Stimulated activated CD4-positive, alpha-beta T cell treated with anti-CD3 and anti-CD28 coated beads, Interleukin-1b, Interleukin-23, amount 100 ng/mL, for 24 hours (primary cell): ENCODE measurements at regions not wholly inside any gene's neighbourhood (a gene's known extent, or its start where the extent isn't known, plus 50 kb on each side); places are given as distances from the start of the nearest gene placed in this dataset.
"Not testable (repeated sequence)": the region's sequence is repeated elsewhere in the genome, so short reads cannot be mapped to it uniquely, and the experiment has no call there.

ENCODE experiments used
- DNase-seq, 4 experiments: peaks; one replicate each; pipeline ENCODE4 v3.0.0-alpha.2; 2020; ENCODE audit warnings: low read depth in 4 of 4, low spot score in 1 of 4

DNA sequence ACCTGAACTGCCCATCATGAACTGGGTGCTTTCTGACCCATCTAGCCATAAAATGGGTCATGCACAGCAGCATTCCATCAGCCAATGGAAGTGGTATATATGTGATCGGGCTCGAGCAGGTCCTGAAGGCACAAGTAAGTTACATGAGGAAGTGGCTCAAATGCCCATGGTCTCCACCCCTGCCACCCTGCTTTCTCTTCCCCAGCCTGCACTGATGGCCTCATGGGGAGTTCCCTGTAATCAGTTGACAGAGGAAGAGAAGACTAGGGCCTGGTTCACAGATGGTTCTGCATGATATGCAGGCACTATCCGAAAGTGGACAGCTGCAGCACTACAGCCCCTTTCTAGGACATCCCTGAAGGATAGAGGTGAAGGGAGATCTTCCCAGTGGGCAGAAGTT lies 209.9 kb upstream of the HES1 start:
- not testable (repeated sequence) for DNase-seq

DNA sequence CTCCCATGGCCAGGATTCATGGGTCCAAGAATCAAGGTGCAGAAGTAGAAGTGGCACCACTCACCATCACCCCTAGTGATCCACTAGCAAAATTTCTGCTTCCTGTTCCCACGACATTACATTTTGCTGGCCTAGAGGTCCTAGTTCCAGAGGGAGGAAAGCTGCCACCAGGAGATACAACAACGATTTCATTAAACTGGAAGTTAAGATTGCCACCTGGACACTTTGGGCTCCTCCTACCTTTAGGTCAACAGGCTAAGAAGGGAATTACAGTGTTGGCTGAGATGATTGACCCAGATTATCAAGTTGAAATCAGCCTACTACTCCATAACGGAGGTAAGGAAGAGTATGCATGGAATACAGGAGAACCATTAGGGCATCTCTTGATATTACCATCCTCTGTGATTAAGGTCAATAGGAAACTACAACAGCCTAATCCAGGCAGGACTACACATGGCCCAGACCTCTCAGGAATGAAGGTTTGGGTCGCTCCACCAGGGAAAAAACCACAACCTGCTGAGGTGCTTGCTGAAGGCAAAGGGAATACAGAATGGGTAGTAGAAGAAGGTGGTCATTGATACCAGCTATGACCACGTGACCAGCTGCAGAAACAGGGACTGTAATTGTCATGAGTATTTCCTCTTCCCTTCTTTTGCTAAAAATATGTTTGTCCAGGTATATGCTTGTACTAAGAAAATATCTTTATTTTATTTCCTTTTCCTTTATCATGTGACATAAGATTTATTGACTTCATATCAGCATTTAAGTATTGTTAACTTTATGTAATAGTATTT lies 208.3 kb upstream of the HES1 start:
- DNase-seq: not testable (repeated sequence)

DNA sequence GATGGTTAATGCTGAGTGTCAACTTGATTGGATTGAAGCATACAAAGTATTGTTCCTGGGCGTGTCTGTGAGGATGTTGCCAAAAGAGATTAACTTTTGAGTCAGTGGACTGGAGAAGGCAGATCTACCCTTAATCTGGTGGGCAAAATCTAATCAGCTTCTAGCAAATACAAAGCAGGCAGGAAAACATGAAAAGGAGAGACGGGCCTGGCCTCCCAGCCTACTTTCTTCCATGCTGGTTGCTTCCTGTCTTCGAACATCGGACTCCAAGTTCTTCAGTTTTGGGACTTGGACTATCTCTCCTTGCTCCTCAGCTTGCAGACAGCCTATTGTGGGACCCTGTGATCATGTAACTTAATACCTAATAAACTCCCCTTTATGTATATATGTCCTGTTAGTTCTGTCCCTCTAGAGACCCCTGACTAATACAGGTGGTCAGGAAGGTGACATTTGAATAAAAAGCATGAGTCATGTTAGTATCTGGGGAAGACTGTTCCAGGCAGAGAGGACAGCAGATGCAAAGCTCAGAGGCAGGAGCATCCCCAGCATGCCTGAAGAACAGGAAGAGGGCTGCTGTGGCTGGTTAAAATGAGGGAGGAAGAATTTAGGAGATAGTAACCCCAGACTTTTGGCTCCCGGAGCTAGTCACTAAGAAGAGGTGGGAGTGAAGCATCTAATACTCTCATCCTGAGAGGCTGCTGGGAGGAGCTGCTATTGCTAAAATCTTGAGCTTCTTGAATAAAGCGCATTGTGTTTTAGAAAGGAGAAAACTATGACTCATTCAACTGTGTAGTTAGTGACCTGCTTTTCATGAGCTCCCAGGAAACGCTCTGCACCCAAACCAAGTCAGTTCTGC lies 207.4 kb upstream of the HES1 start:
- no peak for DNase-seq

DNA sequence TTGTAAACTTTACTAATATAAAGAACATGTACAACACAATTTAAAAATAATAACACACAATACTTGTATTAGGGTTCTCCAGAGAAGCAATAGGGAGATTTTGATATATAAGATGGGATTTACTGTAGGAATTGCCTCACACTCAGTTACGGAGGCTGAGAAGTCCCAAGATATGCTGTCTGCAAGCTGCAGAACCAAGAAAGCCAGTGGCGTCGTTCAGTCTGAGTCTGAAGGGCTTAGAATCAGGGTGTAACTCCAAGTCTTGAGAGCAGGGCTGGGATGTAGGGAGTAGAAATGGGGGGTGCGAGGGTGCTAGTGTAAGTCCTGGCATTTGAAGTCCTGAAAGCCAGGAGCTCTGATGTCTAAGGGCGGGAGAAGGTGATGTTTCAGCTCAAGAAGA lies 206.6 kb upstream of the HES1 start:
- DNase-seq: no peak

DNA sequence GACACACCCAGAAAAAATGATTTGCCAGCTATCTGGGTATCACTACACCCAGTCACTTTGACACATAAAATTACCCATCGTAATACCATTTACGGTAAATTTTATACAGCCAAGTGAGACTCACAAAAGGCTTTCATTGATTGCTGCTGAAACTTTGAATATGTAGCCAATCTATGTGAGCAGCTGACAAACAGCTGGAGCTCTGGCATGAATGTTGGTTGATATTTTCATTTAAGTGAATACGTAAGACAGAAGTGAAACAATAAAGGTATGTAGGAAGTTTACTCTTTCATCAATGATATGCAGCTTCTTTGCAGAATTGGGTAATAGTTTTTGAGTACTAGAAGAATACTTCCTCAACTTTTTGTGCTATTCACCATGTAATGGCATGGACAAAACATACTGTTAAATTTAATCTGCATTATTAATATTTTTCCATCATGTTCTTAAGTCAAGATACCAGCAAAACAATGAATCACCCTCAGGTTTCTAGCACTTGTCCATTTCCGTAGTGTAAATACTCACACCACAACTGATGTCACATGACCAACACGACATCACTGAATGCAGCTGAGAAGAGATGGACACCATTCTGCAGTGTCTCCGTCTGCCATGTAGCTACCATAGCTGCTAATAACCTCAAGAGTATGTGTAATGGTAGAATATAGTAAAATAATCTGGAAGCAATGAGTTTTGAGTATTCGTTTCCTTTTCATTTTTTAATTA lies 205.9 kb upstream of the HES1 start:
- no peak for DNase-seq

DNA sequence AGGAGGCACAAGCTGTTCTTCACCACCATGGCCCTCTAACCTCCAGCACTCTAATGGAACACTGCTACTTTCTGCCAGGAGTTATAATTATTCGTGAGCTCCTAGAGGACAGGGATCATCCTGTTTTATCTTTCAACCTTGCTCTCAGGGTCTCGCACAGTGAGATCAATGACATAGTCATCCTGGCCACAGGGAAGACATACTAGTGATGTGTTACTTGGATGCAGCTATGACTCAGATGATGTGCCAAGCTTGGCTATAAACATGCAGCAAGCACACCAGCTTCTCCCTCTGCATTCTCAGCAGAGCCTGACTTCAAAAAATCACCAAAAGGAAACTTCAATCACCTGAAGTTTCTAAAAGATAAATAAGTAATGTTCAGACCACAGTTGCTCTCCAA lies 203.8 kb upstream of the HES1 start:
- DNase-seq: no peak

DNA sequence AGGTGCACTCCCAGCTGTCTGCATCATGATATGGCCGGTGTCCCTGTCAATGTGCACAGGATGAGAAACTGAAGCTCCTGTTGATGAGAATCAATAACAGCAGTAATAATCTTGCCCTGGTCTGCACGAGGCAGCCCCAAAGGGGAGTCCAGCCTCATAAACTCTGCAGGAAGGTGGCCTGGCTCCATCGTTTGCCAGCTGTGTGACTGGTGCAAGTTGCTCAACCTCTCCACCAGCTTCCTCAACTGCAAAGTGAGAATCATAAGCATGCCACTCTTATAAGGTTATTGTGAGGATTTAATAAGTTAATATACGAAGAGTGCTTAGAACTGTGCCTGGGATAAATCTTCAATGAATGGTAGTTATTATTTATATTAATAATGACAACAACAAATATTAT lies 203.4 kb upstream of the HES1 start:
- no peak for DNase-seq

DNA sequence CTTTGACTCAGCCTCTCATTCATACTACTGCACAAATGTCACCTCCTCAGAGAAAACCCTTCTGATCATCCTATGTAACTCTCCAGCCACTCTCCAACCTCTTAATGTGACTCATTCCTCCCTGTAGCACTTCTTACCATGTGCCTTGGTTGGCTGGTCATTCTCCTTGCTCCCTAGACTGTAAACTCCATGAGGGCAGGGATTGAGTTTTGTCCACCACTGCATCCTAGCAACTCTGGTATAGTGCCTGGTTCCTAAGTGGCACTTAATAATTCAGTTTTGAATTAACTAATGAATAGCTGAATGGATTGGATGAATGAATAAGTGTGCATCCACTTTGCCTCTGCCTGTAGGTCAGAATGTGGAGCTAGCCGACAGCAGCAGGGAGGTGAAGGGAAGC lies 202.5 kb upstream of the HES1 start:
- DNase-seq: no peak

DNA sequence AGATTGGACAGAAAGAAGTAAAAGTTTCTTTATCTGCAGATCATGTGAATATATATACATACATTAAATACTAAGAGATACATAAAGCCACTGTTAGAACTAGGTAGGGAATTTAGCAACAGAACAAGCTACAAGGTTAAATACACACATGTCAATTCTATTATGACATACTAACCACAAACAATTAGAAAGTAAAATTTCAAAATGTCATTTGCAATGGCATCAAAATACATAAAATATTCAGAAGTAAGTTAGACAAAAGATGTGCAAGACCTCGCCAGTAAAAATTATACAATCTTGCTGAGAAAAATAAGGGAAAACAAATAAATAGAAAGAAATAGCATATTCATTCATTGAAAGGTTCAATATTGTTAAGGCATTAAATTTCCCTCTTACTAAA lies 200.0 kb upstream of the HES1 start:
- DNase-seq: no peak

DNA sequence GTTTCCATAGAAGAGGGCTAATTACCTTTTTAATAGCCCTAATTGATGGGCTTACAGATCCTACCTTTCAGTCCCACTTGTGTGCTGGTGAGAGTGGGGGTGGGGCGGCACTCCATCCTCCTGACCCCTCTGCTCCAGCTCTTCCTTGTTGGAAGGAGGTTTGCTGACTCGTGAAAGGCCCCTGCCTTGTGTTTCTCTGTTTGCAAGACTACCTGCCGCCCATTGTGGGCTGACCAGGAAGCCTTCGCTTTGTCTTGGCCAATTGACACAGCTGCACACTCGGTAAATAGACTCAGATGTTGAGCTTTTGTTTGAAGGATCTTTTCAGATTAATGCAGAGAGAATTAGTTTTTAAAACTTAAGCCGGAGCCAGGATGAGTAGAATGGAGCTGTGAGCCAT lies 197.3 kb upstream of the HES1 start:
- no peak for DNase-seq

DNA sequence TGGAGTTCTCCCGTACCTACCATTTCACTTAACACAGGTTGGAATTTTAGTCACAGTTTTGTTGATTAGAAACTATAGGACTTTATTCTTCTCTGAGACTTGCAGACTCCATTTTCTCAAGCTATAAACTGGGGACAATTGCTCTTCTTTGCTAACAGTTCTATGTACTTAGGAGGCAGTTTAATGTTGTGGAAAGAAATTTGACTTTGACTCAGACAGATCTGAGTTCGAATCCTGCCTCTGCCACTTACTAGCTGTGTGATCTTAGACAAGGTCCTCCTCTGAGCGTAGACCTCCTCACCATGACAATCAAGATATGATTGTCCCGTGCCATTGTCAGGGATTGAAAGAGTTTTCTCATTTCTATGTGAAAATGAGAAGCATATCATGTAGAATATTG lies 196.4 kb upstream of the HES1 start:
- DNase-seq: no peak

DNA sequence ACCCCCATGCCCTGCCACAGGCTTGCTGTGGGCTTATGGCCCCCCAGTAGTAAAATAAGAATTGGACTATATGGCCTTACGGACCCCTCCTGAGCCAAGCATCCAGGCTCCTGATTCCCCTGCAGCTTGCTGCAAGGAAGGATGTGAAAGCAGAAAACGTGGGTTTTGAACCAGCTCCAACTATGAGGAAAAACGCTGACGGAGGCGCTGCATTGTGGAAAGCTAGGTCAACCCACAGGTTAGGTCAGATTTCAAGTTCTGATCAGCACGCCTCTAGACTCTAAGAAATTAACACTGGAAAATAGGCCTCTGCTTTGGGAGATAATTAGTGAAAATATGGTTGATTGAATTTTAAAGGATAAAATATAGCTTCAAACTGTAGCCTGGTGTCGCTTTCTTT lies 195.4 kb upstream of the HES1 start:
- DNase-seq: no peak

DNA sequence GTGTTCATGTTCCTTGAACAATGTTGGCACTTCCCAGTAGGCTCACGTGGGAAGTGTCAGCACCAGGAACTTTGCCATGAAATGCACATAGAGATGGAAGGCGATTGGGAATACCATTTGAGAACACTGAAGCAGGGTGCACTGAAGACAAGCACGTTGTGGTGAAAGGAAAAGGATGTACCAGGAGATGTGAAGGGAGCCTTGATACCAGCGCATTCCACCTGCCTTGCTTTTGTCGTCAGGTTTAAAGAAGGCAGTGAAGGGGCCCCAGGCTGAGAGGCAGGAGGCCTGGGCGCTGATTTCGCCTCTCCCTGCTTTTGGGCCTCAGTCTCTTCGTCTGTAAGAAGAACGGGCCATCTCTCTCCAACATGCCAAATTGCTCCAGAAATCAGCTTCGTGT lies 194.5 kb upstream of the HES1 start:
- no peak for DNase-seq

DNA sequence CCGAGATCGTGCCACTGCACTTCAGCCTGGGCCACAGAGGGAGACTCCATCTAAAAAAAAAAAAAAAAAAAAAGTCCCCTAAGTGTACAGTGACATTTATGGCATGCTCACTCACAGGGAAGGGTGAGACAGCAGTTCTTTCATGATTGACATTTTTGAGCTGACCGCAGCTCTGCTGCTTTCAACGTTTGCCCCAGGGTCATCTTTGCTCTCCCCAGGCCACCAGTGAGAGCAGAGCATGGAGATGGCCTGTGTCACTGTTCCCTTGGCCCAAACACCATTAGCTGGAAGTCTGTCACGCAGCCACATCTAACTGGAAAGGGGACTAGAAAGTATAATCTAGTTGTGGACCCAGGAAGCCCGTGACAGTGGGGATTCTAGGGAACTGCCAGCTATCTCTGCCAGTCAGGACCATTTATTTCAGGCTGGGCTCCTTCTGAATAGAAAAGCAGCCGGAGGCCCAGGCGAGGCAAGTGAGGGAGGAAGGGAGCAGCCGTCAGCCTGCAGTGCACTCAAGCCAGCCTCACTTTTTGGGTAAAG lies 193.4 kb upstream of the HES1 start:
- DNase-seq: no peak

DNA sequence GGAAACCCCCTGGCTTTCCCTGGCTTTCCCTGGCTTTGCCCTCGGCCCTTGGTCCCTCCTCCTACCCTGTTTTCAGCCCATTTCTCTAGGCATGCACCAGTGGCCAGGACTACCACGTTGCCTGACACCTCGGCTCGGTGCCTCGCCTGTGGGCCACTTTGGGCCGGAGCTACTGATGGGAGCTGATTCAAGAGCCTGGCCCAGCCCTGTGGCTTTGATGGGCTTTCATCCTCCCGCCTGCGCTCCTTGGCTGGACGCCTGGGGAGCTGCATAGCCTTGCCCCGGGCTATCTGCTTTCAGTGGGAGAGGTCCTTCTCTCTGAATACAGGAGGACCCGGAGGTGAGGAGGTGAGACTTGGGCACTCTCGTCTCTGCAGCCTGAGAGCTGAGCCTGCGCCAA lies 192.7 kb upstream of the HES1 start:
- no peak for DNase-seq

DNA sequence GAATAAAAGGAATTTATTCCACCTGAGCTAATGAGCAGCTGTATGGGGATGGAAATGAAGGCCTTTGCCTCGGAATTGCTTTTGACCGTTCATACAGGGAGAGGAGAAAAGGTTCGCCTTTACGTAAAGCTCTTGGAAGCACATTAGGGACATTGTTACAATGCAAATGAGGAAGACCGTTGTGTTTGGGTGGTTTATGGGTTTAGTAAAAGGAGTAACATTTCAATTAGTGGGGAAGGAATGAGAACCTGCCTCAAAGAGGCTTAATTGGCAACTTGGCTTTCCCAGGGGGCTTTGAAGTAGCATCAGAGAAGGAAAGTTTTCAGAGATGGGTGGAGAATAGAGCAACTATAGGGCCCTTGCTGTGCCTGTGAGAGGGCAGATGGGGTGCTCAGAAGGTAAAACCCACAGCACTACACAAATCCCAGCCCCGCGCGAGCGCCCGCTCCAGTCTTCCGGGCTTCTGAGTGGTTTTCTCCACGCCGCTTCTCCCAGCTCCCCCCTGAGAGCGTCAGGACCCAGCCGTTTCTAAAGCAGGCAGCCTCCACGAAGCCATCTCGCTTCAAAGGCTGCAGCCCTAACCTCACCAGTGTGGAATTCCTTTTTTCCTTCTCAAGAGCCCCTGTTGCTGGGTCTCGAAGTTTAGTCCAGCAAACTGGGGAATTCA lies 192.0 kb upstream of the HES1 start:
- no peak for DNase-seq

DNA sequence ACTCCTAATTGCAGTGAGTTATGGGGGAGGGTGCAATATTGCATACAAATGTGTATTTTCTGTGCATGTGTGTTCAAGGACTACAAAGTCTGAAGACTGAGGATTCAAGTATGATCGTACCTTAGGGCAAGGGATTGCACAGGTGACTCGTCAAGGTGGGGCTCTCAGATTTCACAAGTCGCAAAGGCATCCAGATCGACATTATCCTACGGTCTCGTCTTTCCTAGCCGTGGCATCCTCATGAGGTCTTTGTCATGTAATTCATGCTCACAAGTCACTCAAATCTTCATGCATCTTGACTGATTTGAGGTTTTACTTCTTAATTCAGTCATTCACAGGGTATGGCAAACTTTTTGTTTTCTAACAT lies 191.4 kb upstream of the HES1 start:
- DNase-seq: no peak

DNA sequence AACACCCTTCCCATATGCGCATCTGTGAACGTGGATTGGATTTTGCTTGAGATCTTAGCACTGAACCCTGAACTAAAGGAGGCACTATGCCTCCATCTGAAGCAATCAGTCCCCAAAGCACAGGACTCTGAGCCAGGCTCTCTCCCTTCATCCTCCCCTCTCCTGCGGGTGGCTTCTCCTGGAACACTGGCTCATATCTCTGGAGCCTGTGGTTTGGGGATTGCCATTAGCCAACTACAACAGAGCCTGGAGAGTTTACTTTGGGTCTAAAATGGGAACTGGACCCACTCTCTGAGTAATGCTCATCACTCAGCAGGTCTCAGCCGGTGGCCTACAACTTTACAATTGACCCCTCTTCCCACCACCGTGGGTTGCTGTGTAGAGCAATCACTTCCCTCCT lies 190.8 kb upstream of the HES1 start:
- DNase-seq: no peak

DNA sequence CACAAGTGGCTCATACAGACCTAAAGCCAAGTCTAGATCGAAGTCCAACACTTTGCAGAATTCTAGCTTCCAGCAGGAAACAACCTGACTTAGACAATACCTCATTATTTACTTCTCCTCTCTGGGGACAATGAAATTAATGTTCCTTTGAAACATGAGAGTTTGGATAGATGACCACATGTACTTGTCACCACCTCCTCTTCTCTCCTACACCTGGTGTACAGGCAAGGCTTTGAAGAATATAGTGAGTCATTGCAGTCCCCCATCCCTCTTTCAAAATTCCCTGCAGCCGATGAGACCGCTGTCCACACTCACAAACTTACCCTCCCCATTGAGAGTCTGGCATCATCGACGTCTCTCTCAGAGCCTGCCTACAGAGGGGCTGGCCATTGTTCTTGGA lies 189.0 kb upstream of the HES1 start:
- no peak for DNase-seq

DNA sequence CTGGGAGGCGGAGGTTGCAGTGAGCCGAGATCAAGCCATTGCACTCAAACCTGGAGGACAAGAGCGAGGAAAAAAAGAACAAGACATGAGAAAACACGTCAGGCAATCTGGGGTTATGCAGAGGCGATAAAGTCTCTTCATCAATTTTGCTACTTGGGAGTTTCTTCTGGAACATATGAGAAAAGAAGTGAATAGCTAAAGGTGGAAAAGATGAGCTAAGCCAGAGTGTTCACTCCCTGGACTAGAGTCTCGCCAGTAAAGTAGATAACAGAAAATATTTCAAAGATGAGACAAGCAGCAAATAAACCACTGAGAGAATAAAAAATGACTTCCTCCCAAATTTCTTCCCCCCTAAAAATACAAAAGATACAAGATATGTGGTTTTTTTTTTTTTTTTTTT lies 188.4 kb upstream of the HES1 start:
- no peak for DNase-seq

DNA sequence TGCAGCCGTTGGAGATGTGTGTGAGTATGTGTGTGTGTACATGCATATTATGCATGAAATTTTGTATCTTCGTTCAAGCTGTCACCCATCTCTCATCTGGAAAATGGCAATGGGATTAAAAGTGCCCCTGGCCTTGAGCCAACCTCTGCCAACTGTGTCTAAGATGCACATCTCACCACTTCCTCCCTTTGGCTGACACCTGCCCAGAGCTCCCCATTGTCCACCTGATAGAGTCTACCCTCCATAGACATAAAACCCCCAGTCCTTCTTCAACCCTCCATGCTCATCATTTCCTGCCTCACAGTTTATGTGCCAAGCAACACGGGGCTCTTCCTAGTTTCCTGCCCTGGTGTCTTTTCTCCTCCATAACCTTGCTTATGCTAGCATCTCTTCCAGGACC lies 187.5 kb upstream of the HES1 start:
- no peak for DNase-seq
